Prostate gland (tissue), 2 donors: ENCODE measurements at regions not wholly inside any gene's neighbourhood (a gene's known extent, or its start where the extent isn't known, plus 50 kb on each side); places are given as distances from the start of the nearest gene placed in this dataset.

Source experiments
- CTCF ChIP-seq, 4 experiments: fragments of 200-600 bp in 2 of 4; fragments of 450-650 bp in 2 of 4; sonication (generic) in 2 of 4; IDR thresholded peaks; 1 replicate in 3 of 4; 2 replicates in 1 of 4; pipeline ENCODE4 v1.5.1; 2016 to 2019; ENCODE audit warnings: antibody characterized with exemption in 4 of 4, mild to moderate bottlenecking in 2 of 4, moderate library complexity in 2 of 4
- POLR2A ChIP-seq: fragments of 450-650 bp; IDR thresholded peaks from one replicate; pipeline ENCODE4 v1.6.1; 2016; ENCODE audit warnings: antibody characterized with exemption, mild to moderate bottlenecking
- POLR2AphosphoS5 ChIP-seq: sonication (generic); formaldehyde crosslinking; IDR thresholded peaks from one replicate; pipeline ENCODE4 v1.6.1; 2017; ENCODE audit warnings: antibody characterized with exemption

GRCh38 chr3:116610124-116610523 lies 99.5 kb upstream of the TUSC7 start:
- TF ChIP-seq POLR2A (no peak), POLR2AphosphoS5 (no peak), CTCF (IDR thresholded peaks at IDR 0.05) (no peak)
